IMR-90 (cell line): ENCODE measurements at regions not wholly inside any gene's neighbourhood (a gene's known extent, or its start where the extent isn't known, plus 50 kb on each side); places are given as distances from the start of the nearest gene placed in this dataset.

Experiments used
- ATAC-seq: fragments of 200-7000 bp; cut with Tn5 transposase; 2 replicates; pipeline ENCODE4 v1.9.1; 2020; ENCODE audit warnings: low read depth, mild to moderate bottlenecking, moderate library complexity
- BruUV-seq: library from RNA; stranded (reverse); fragments of 400-500 nt; replicated peaks from 2 replicates; lab custom pipeline; 2021; lab: Mats Ljungman, UMichigan
- CTCF ChIA-PET: fragments of 300-600 bp; formaldehyde crosslinking; extraction: SDS; loops from one replicate; lab custom pipeline; 2021; ENCODE audit warnings: antibody characterized with exemption; lab: Yijun Ruan, JAX
- POLR2A ChIA-PET: fragments of 300-600 bp; sonication (Branson Sonifier 250); formaldehyde crosslinking; loops from one replicate; lab custom pipeline; 2022; ENCODE audit warnings: antibody characterized with exemption; ENCODE audit not compliant: unreplicated experiment; lab: Charles Lee
- DNase-seq: peaks from one replicate; pipeline ENCODE4 v3.0.0; 2013
- H2AFZ ChIP-seq: replicated peaks from 2 replicates; pipeline ENCODE3; 2013; ENCODE audit warnings: low read length, mild to moderate bottlenecking; ENCODE audit not compliant: poor library complexity
- H2AK5ac ChIP-seq: 2 replicates; pipeline ENCODE4 v1.6.1; 2013; ENCODE audit warnings: low read depth, low read length, inconsistent platforms
- H2AK9ac ChIP-seq: replicated peaks from 2 replicates; pipeline ENCODE3; 2013; ENCODE audit warnings: mild to moderate bottlenecking, low read depth, low read length, moderate library complexity; ENCODE audit not compliant: poor library complexity
- H2BK120ac ChIP-seq: 2 replicates; pipeline ENCODE4 v1.6.1; 2013; ENCODE audit warnings: low read depth, low read length, inconsistent platforms
- H2BK15ac ChIP-seq: 3 replicates; pipeline ENCODE4 v1.6.1; 2013; ENCODE audit warnings: low read depth, low read length, inconsistent platforms
- H2BK20ac ChIP-seq: 2 replicates; pipeline ENCODE4 v1.6.1; 2013; ENCODE audit warnings: low read depth, mild to moderate bottlenecking, inconsistent platforms, low read length, moderate library complexity
- H2BK5ac ChIP-seq: 2 replicates; pipeline ENCODE4 v1.6.1; 2013; ENCODE audit warnings: mild to moderate bottlenecking, low read depth, low read length, inconsistent platforms; ENCODE audit not compliant: poor library complexity, severe bottlenecking
- H3K14ac ChIP-seq: replicated peaks from 2 replicates; pipeline ENCODE4 v1.6.1; 2013; ENCODE audit warnings: low read depth, low read length, inconsistent platforms
- H3K18ac ChIP-seq: 2 replicates; pipeline ENCODE4 v1.6.1; 2013; ENCODE audit warnings: low read depth, low read length, control low read depth
- H3K23ac ChIP-seq: 2 replicates; pipeline ENCODE4 v1.6.1; 2013; ENCODE audit warnings: low read depth, low read length, inconsistent platforms
- H3K27ac ChIP-seq: 2 replicates; pipeline ENCODE4 v1.5.1; 2013; ENCODE audit warnings: mild to moderate bottlenecking, control low read depth, low read length; ENCODE audit not compliant: insufficient read depth
- H3K27me3 ChIP-seq: 2 replicates; pipeline ENCODE4 v1.6.1; 2013; ENCODE audit warnings: low read length; ENCODE audit not compliant: control insufficient read depth, insufficient read depth
- H3K36me3 ChIP-seq: 2 replicates; pipeline ENCODE4 v1.6.1; 2013; ENCODE audit warnings: low read length, mixed read lengths; ENCODE audit not compliant: control insufficient read depth, insufficient read depth
- H3K4ac ChIP-seq: 2 replicates; pipeline ENCODE4 v1.6.1; 2013; ENCODE audit warnings: low read depth, low read length, inconsistent platforms
- H3K4me1 ChIP-seq: 2 replicates; pipeline ENCODE4 v1.6.1; 2013; ENCODE audit warnings: low read length, mixed read lengths; ENCODE audit not compliant: control insufficient read depth, insufficient read depth
- H3K4me2 ChIP-seq: 2 replicates; pipeline ENCODE4 v1.6.1; 2013; ENCODE audit warnings: low read depth, mild to moderate bottlenecking, control low read depth, low read length, moderate library complexity
- H3K4me3 ChIP-seq: 2 replicates; pipeline ENCODE4 v1.5.1; 2013; ENCODE audit warnings: low read depth, mild to moderate bottlenecking, control low read depth, low read length, moderate library complexity; ENCODE audit not compliant: insufficient read depth
- H3K56ac ChIP-seq: 2 replicates; pipeline ENCODE4 v1.6.1; 2013; ENCODE audit warnings: low read length, inconsistent platforms; ENCODE audit not compliant: insufficient read depth; ENCODE audit errors: extremely low read depth
- H3K79me1 ChIP-seq, 2 experiments: 2 replicates each; pipeline ENCODE4 v1.6.1; 2013; ENCODE audit warnings: low read length in 2 of 2, inconsistent platforms in 1 of 2, low read depth in 1 of 2
- H3K9ac ChIP-seq: 2 replicates; pipeline ENCODE4 v1.6.1; 2013; ENCODE audit warnings: low read depth, low read length, control low read depth
- H3K9me1 ChIP-seq: 2 replicates; pipeline ENCODE4 v1.6.1; 2013; ENCODE audit warnings: low read length, inconsistent platforms; ENCODE audit not compliant: insufficient read depth
- H3K9me3 ChIP-seq: 2 replicates; pipeline ENCODE4 v1.6.1; 2013; ENCODE audit warnings: low read length; ENCODE audit not compliant: control insufficient read depth, insufficient read depth
- H4K20me1 ChIP-seq: 2 replicates; pipeline ENCODE4 v1.6.1; 2013; ENCODE audit warnings: low read length, inconsistent platforms; ENCODE audit not compliant: insufficient read depth
- H4K5ac ChIP-seq: 2 replicates; pipeline ENCODE4 v1.6.1; 2013; ENCODE audit warnings: mild to moderate bottlenecking, low read depth, low read length, control low read depth
- H4K8ac ChIP-seq, 2 experiments: 2 replicates each; pipeline ENCODE4 v1.6.1; 2013; ENCODE audit warnings: low read depth in 2 of 2, low read length in 2 of 2, control low read depth in 1 of 2, inconsistent platforms in 1 of 2
- H4K91ac ChIP-seq: 2 replicates; pipeline ENCODE4 v1.6.1; 2013; ENCODE audit warnings: low read depth, low read length, inconsistent platforms; ENCODE audit not compliant: insufficient read depth
- SMC3 ChIP-seq: fragments of 150-350 bp; IDR thresholded peaks from 2 replicates; pipeline ENCODE4 v1.6.1; 2016; ENCODE audit warnings: low read depth, mild to moderate bottlenecking, antibody characterized with exemption, low read length, moderate library complexity
- WGBS, 2 experiments: methylation state at CpG; one replicate each; pipeline versions ENCODE4 v1.1.5 to v1.1.7; 2013; ENCODE audit warnings: missing lambda C conversion rate in 2 of 2; ENCODE audit not compliant: insufficient read length in 1 of 2; ENCODE audit errors: extremely low coverage in 2 of 2; 5-methylcytosine and 5-hydroxymethylcytosine counted together
- dilution Hi-C: fragments of 300-500 bp; cut with HindIII; formaldehyde crosslinking; loops from one replicate; pipeline ENCODE4 v1.14.3; 2018; ENCODE audit warnings: low sequenced_read_pairs; ENCODE audit not compliant: unreplicated experiment
- in situ Hi-C: fragments of 300-500 bp; cut with MboI; formaldehyde crosslinking; loops from 3 replicates; pipeline ENCODE4 v1.14.3; 2019; ENCODE audit warnings: low sequenced_read_pairs, inconsistent platforms, mixed read lengths
- intact Hi-C: fragments of 100-400 bp; cut with micrococcal nuclease; formaldehyde crosslinking; loops from 2 replicates; pipeline ENCODE4 v1.10.0; 2022

DNA sequence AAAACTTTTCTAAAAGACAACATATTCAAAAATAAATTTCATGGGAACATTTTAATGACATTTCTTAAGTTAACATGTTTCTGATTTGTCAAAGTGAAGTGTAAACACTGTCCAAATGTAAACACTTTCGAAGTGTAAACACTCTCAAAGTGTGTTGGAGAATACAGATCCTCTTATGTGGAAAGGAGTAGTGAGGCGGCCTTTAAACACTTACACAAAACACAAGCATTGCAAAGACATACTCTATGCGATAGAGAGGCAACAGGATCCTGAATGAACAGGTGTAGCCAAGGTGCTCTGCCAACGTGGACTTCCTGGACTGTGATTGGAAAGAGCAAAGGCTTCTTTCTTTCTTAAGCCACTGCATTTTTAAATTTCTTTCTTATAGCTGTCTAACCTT is 62.7 kb upstream of the PGM2 start:
- in situ Hi-C loops (no loop called here), dilution Hi-C loops (no loop called here), intact Hi-C loops (no loop called here)
- BruUV-seq, result no TSS peak
- no peak overlapping the region for H2AFZ ChIP-seq
- H3K36me3 ChIP-seq, result no peaks in the 10 kb centered on the region
- ChIA-PET POLR2A (no interaction called here), CTCF (interaction anchor here (1.1 kb wide), 1 partner anchor 161 kb away, joined by 4 read pairs; no protein-coding TSS in a partner anchor)
- H3K56ac ChIP-seq, result no peak overlapping the region
- no peaks in the 10 kb centered on the region for H3K9me1 ChIP-seq
- no peak overlapping the region for H4K91ac ChIP-seq
- H3K27me3 ChIP-seq, result peaks cover 17% of the 10 kb centered on the region
- no peak overlapping the region for H3K9ac ChIP-seq
- no peak overlapping the region for H4K5ac ChIP-seq
- H3K79me1 ChIP-seq, result no peaks in the 10 kb centered on the region
- no peak for TF ChIP-seq SMC3
- no peak overlapping the region for H2BK20ac ChIP-seq
- no peak overlapping the region for H3K23ac ChIP-seq
- H3K18ac ChIP-seq, result no peak overlapping the region
- no peak overlapping the region for H3K4me2 ChIP-seq
- H3K4me1 ChIP-seq, result peaks cover 2% of the 10 kb centered on the region; the same call in 1 of the 2 replicates
- ATAC-seq, result no peak
- H3K14ac ChIP-seq, result no peak overlapping the region
- DNase-seq, result no peak
- no peak overlapping the region for H2AK5ac ChIP-seq
- H2BK5ac ChIP-seq, result no peak overlapping the region
- no peak overlapping the region for H2AK9ac ChIP-seq
- H3K4ac ChIP-seq, result no peak overlapping the region
- H4K8ac ChIP-seq, result no peak overlapping the region
- no peaks in the 10 kb centered on the region for H4K20me1 ChIP-seq
- H3K9me3 ChIP-seq, result no peaks in the 10 kb centered on the region
- WGBS, 2 experiments, result no CpG with 5 or more reads among the region's 4 CpGs
- no peak overlapping the region for H2BK15ac ChIP-seq
- H2BK120ac ChIP-seq, result no peak overlapping the region
- no peak overlapping the region for H3K4me3 ChIP-seq
- H3K27ac ChIP-seq, result no peak overlapping the region
